Mesothelial cell of epicardium (in vitro differentiated cells): ENCODE measurements at regions not wholly inside any gene's neighbourhood (a gene's known extent, or its start where the extent isn't known, plus 50 kb on each side); places are given as distances from the start of the nearest gene placed in this dataset.

ENCODE experiments used
- DNase-seq, 2 experiments: peaks; one replicate each; pipeline ENCODE4 v3.0.0; 2021; ENCODE audit warnings: low spot score in 2 of 2; ENCODE audit not compliant: unreplicated experiment in 2 of 2
- H3K27ac Mint-ChIP-seq: 2 replicates; pipeline ENCODE4 v1.8.0; 2021; ENCODE audit warnings: mixed read lengths
- H3K27me3 Mint-ChIP-seq: 2 replicates; pipeline ENCODE4 v1.8.0; 2021; ENCODE audit warnings: low read depth, mixed read lengths
- H3K36me3 Mint-ChIP-seq: 2 replicates; pipeline ENCODE4 v1.8.0; 2021; ENCODE audit warnings: mixed read lengths
- H3K4me1 Mint-ChIP-seq: 2 replicates; pipeline ENCODE4 v1.8.0; 2021; ENCODE audit warnings: mixed read lengths
- H3K4me3 Mint-ChIP-seq: 2 replicates; pipeline ENCODE4 v1.8.0; 2021; ENCODE audit warnings: mild to moderate bottlenecking, moderate library complexity, mixed read lengths
- H3K9me3 Mint-ChIP-seq: 2 replicates; pipeline ENCODE4 v1.8.0; 2021; ENCODE audit warnings: mixed read lengths
- CTCF ChIP-seq: fragments of 200-600 bp; sonication (generic); IDR thresholded peaks from one replicate; pipeline ENCODE4 v1.5.0; 2021; ENCODE audit warnings: antibody characterized with exemption; ENCODE audit not compliant: unreplicated experiment

GRCh38 chr2:40896358-40896757 lies 444.5 kb upstream of the SLC8A1 start:
- TF ChIP-seq CTCF = no peak
- Mint-ChIP-seq H3K4me3 (no peak overlapping the region), H3K27me3 (peaks cover 2% of the 10 kb centered on the region), H3K36me3 (no peaks in the 10 kb centered on the region), H3K27ac (no peak overlapping the region), H3K4me1 (no peaks in the 10 kb centered on the region), H3K9me3 (no peaks in the 10 kb centered on the region)
- DNase-seq = no peak

- no peak for TF ChIP-seq CTCF
- H3K9me3 Mint-ChIP-seq = peaks cover 37% of the 10 kb centered on the region
- no peak for DNase-seq
These were observed 462.8 kb upstream of the SLC8A1 start for GRCh38 chr2:40914666-40915065.

GRCh38 chr2:40915651-40916050 lies 463.8 kb upstream of the SLC8A1 start:
- DNase-seq = no peak
- Mint-ChIP-seq H3K4me3 (no peak overlapping the region), H3K27ac (no peak overlapping the region), H3K27me3 (no peaks in the 10 kb centered on the region), H3K36me3 (peaks cover 6% of the 10 kb centered on the region), H3K9me3 (peaks cover 27% of the 10 kb centered on the region), H3K4me1 (peaks cover 3% of the 10 kb centered on the region)
- TF ChIP-seq CTCF = no peak

More at GRCh38 chr2:40914666-40915065, 462.8 kb upstream of the SLC8A1 start:
- Mint-ChIP-seq H3K27ac (no peak overlapping the region), H3K4me1 (peaks cover 3% of the 10 kb centered on the region), H3K27me3 (no peaks in the 10 kb centered on the region), H3K4me3 (no peak overlapping the region), H3K36me3 (peaks cover 8% of the 10 kb centered on the region)

GRCh38 chr2:40935349-40935748 lies 483.5 kb upstream of the SLC8A1 start:
- no peak overlapping the region for H3K27ac Mint-ChIP-seq
- H3K4me3 Mint-ChIP-seq = no peak overlapping the region
- no peak for TF ChIP-seq CTCF

GRCh38 chr2:40937284-40937683 lies 485.4 kb upstream of the SLC8A1 start:
- no peak for DNase-seq
- H3K27me3 Mint-ChIP-seq = no peaks in the 10 kb centered on the region
- no peak for TF ChIP-seq CTCF
- peaks cover 7% of the 10 kb centered on the region for H3K36me3 Mint-ChIP-seq
- no peaks in the 10 kb centered on the region for H3K4me1 Mint-ChIP-seq
- peaks cover 16% of the 10 kb centered on the region for H3K9me3 Mint-ChIP-seq
- no peak overlapping the region for H3K27ac Mint-ChIP-seq
- H3K4me3 Mint-ChIP-seq = no peak overlapping the region

More at GRCh38 chr2:40935349-40935748, 483.5 kb upstream of the SLC8A1 start:
- DNase-seq = no peak
- Mint-ChIP-seq H3K9me3 (peaks cover 5% of the 10 kb centered on the region), H3K36me3 (no peaks in the 10 kb centered on the region), H3K27me3 (no peaks in the 10 kb centered on the region), H3K4me1 (no peaks in the 10 kb centered on the region)

GRCh38 chr2:40953341-40953740 lies 501.5 kb upstream of the SLC8A1 start:
- TF ChIP-seq CTCF = no peak
- Mint-ChIP-seq H3K36me3 (no peaks in the 10 kb centered on the region), H3K4me3 (no peak overlapping the region), H3K4me1 (peaks cover 5% of the 10 kb centered on the region), H3K27me3 (no peaks in the 10 kb centered on the region), H3K27ac (no peak overlapping the region), H3K9me3 (no peaks in the 10 kb centered on the region)
- no peak for DNase-seq
